CD4-positive, alpha-beta T cell (primary cell): ENCODE measurements at regions not wholly inside any gene's neighbourhood (a gene's known extent, or its start where the extent isn't known, plus 50 kb on each side); places are given as distances from the start of the nearest gene placed in this dataset.

Source experiments
- ATAC-seq: fragments of 200-7000 bp; cut with Tn5 transposase; one replicate; pipeline ENCODE4 v1.10.0; 2022; ENCODE audit warnings: mild to moderate bottlenecking; ENCODE audit not compliant: poor library complexity
- CTCF ChIA-PET: fragments of 350-600 bp; sonication (Branson Sonifier 250); formaldehyde crosslinking; loops from one replicate; lab custom pipeline; 2021; ENCODE audit warnings: antibody characterized with exemption, inconsistent platforms; lab: Charles Lee
- POLR2A ChIA-PET: fragments of 350-600 bp; sonication (Branson Sonifier 250); formaldehyde crosslinking; loops from one replicate; lab custom pipeline; 2021; ENCODE audit warnings: antibody characterized with exemption, inconsistent platforms; lab: Charles Lee
- DNase-seq, 14 experiments: peaks; one replicate each; pipeline ENCODE4 v3.0.0-alpha.2; 2013 to 2020; ENCODE audit warnings: mixed read lengths in 2 of 14
- H3K27ac ChIP-seq, 2 donors: one replicate each; pipeline versions ENCODE4 v1.5.1 to v1.7.0; 2013; ENCODE audit warnings: low read length in 2 of 2, low read depth in 1 of 2, mild to moderate bottlenecking in 1 of 2
- H3K27me3 ChIP-seq, 2 experiments: 1 replicate in 1 of 2; 2 replicates in 1 of 2; pipeline versions ENCODE4 v1.6.1 to v1.7.0; 2013; ENCODE audit warnings: low read length in 2 of 2, control low read depth in 1 of 2, mild to moderate bottlenecking in 1 of 2, moderate library complexity in 1 of 2; ENCODE audit not compliant: insufficient read depth in 2 of 2, control insufficient read depth in 1 of 2
- H3K36me3 ChIP-seq: one replicate; pipeline ENCODE4 v1.6.1; 2013; ENCODE audit warnings: low read length, control low read depth; ENCODE audit not compliant: insufficient read depth
- H3K4me1 ChIP-seq: one replicate; pipeline ENCODE4 v1.6.1; 2013; ENCODE audit warnings: low read length, control low read depth; ENCODE audit not compliant: insufficient read depth
- H3K4me3 ChIP-seq: one replicate; pipeline ENCODE4 v1.5.1; 2013; ENCODE audit warnings: mild to moderate bottlenecking, low read length, moderate library complexity
- H3K9me3 ChIP-seq, 2 experiments: 1 replicate in 1 of 2; 2 replicates in 1 of 2; pipeline versions ENCODE4 v1.6.1 to v1.7.0; 2013; ENCODE audit warnings: low read length in 2 of 2, mild to moderate bottlenecking in 2 of 2, control low read depth in 1 of 2, moderate library complexity in 1 of 2; ENCODE audit not compliant: control insufficient read depth in 1 of 2, insufficient read depth in 1 of 2
- H3K27ac Mint-ChIP-seq: one replicate; pipeline ENCODE4 v1.8.0; 2020; ENCODE audit warnings: mixed read lengths
- H3K27me3 Mint-ChIP-seq: one replicate; pipeline ENCODE4 v1.8.0; 2021; ENCODE audit warnings: mixed read lengths
- H3K36me3 Mint-ChIP-seq: one replicate; pipeline ENCODE4 v1.8.0; 2021; ENCODE audit warnings: low read depth, mixed read lengths
- H3K4me1 Mint-ChIP-seq: one replicate; pipeline ENCODE4 v1.8.0; 2021; ENCODE audit warnings: low read depth, mixed read lengths
- H3K4me3 Mint-ChIP-seq: one replicate; pipeline ENCODE4 v1.8.0; 2020; ENCODE audit warnings: mild to moderate bottlenecking, mixed read lengths
- H3K9me3 Mint-ChIP-seq: one replicate; pipeline ENCODE4 v1.8.0; 2020; ENCODE audit warnings: mixed read lengths
- intact Hi-C, 2 experiments: fragments of 100-400 bp; cut with DNase I in 1 of 2; cut with micrococcal nuclease in 1 of 2; formaldehyde crosslinking; loops; one replicate each; pipeline versions ENCODE4 v1.15.1 to v1.9.0; 2023 to 2025; cut with DNase I, micrococcal nuclease
- TF ChIP-seq, protein P1 (sequence below): fragments of 200-600 bp; IDR thresholded peaks from one replicate; pipeline ENCODE4 v1.8.0; 2022; ENCODE audit warnings: antibody characterized with exemption, mild to moderate bottlenecking

DNA sequence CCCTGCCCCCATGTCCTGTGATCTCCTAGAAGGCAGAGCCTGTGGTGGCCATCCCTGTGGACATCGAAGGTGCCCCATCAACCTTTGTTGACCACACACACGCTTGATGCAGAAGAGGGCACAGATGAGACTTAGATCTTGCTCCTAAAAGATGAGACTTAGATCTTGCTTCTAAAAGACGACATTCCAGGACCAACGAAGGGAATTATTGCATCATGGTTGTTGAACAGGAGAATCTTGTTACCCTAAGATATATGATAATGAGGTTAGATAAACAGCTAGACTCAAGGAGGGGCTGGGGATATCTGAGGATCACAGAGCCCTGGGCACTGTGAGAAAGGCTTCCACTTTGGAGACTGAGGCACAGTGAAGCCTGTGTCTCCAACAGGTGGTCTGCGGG is 91.1 kb upstream of the WSCD2 start:
- Histone ChIP-seq H3K4me1 (no peaks in the 10 kb centered on the region), H3K4me3 (no peak overlapping the region), H3K36me3 (no peaks in the 10 kb centered on the region), H3K9me3 (peaks cover 0 to 3% of the 10 kb centered on the region in 2 experiments), H3K27ac (no peak overlapping the region), H3K27me3 (no peaks in the 10 kb centered on the region)
- DNase-seq (no peak), ATAC-seq (no peak)
- TF ChIP-seq, protein P1, sequence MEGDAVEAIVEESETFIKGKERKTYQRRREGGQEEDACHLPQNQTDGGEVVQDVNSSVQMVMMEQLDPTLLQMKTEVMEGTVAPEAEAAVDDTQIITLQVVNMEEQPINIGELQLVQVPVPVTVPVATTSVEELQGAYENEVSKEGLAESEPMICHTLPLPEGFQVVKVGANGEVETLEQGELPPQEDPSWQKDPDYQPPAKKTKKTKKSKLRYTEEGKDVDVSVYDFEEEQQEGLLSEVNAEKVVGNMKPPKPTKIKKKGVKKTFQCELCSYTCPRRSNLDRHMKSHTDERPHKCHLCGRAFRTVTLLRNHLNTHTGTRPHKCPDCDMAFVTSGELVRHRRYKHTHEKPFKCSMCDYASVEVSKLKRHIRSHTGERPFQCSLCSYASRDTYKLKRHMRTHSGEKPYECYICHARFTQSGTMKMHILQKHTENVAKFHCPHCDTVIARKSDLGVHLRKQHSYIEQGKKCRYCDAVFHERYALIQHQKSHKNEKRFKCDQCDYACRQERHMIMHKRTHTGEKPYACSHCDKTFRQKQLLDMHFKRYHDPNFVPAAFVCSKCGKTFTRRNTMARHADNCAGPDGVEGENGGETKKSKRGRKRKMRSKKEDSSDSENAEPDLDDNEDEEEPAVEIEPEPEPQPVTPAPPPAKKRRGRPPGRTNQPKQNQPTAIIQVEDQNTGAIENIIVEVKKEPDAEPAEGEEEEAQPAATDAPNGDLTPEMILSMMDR = no peak
- Mint-ChIP-seq H3K27ac (no peak overlapping the region), H3K36me3 (no peaks in the 10 kb centered on the region), H3K9me3 (no peaks in the 10 kb centered on the region), H3K4me1 (no peaks in the 10 kb centered on the region), H3K27me3 (peaks cover under 1% of the 10 kb centered on the region), H3K4me3 (no peak overlapping the region)
- intact Hi-C loops = no loop called here
- POLR2A ChIA-PET = no interaction called here
- CTCF ChIA-PET = no interaction called here

DNA sequence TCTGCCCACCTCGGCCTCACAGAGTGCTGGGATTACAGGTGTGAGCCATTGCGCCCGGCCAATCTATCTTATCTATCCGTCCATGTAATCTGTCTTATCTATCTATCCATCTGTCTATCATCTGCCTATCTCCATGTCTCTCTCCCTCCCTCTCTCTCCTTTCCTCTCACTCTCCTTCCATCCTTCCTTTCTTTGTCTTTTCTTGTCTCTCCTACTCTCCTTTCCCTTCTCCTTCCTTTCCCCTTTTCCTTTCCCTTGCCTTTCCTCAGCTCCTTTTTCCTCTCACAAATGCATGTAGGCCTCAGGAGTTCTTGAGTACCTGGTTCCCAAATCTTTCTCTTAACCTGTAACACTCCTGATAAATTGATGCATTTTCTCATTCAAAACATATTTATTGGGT is 89.3 kb upstream of the WSCD2 start:
- DNase-seq (no peak), ATAC-seq (no peak)
- Mint-ChIP-seq H3K27me3 (peaks cover 5% of the 10 kb centered on the region), H3K36me3 (no peaks in the 10 kb centered on the region), H3K4me1 (no peaks in the 10 kb centered on the region), H3K9me3 (no peaks in the 10 kb centered on the region), H3K4me3 (no peak overlapping the region), H3K27ac (no peak overlapping the region)
- Histone ChIP-seq H3K27me3 (no peaks in the 10 kb centered on the region), H3K27ac (no peak overlapping the region), H3K9me3 (peaks cover 0 to 3% of the 10 kb centered on the region in 2 experiments), H3K4me3 (no peak overlapping the region), H3K4me1 (no peaks in the 10 kb centered on the region), H3K36me3 (no peaks in the 10 kb centered on the region)
- intact Hi-C loops = no loop called here
- POLR2A ChIA-PET = no interaction called here
- CTCF ChIA-PET = no interaction called here
- TF ChIP-seq, protein P1 = no peak

DNA sequence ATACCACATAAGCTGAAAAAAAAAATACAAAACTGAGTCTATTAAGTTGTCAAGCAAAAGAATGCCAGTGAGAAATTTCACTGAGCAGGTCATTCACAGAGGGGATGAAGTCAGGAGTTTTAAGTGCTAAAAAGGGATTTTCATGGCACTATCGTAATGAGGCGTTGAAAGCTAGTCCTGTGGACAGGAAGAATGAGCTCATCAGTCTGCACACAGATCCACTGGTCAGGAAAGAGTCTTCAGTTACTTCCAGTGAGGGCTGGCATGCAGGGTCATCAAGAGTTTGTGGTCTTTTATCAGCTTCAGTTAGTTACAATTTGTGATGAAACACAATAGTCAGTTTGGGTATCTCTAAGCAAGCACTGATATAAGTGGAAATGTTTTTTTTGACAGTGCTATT is 88.1 kb upstream of the WSCD2 start:
- no peak overlapping the region for H3K4me3 Mint-ChIP-seq
- CTCF ChIA-PET = no interaction called here
- no peaks in the 10 kb centered on the region for H3K27me3 ChIP-seq
- no peaks in the 10 kb centered on the region for H3K4me1 Mint-ChIP-seq
- no peak overlapping the region for H3K4me3 ChIP-seq
- no peak for ATAC-seq
- no peaks in the 10 kb centered on the region for H3K36me3 ChIP-seq
- no peaks in the 10 kb centered on the region for H3K9me3 Mint-ChIP-seq
- POLR2A ChIA-PET = no interaction called here
- H3K27ac Mint-ChIP-seq = no peak overlapping the region
- TF ChIP-seq, protein P1 = no peak
- intact Hi-C loops = no loop called here
- H3K9me3 ChIP-seq = peaks cover 0 to 3% of the 10 kb centered on the region in 2 experiments
- H3K27ac ChIP-seq = no peak overlapping the region
- no peak for DNase-seq
- peaks cover 11% of the 10 kb centered on the region for H3K27me3 Mint-ChIP-seq
- H3K4me1 ChIP-seq = no peaks in the 10 kb centered on the region
- no peaks in the 10 kb centered on the region for H3K36me3 Mint-ChIP-seq
